Breast epithelium (tissue), 4 donors: ENCODE measurements at regions not wholly inside any gene's neighbourhood (a gene's known extent, or its start where the extent isn't known, plus 50 kb on each side); places are given as distances from the start of the nearest gene placed in this dataset.
A peak's percentile ranks its signal among the peaks of the same experiment; 100 is the strongest.

Experiments used
- DNase-seq, 2 donors: peaks; one replicate each; pipeline ENCODE4 v3.0.0-alpha.2; 2019; ENCODE audit warnings: low spot score in 2 of 2
- H3K27ac ChIP-seq, 2 donors: fragments of 200-600 bp; sonication (generic) in 1 of 2; one replicate each; pipeline ENCODE4 v1.5.1; 2016 to 2019; ENCODE audit warnings: mild to moderate bottlenecking in 1 of 2
- H3K27me3 ChIP-seq, 2 donors: fragments of 200-600 bp; sonication (generic) in 1 of 2; one replicate each; pipeline versions ENCODE4 v1.5.1 to v1.6.0; 2017 to 2019; ENCODE audit warnings: control low read depth in 1 of 2, mild to moderate bottlenecking in 1 of 2
- H3K36me3 ChIP-seq: fragments of 200-600 bp; one replicate; pipeline ENCODE4 v1.5.1; 2019
- H3K4me1 ChIP-seq, 2 donors: fragments of 200-600 bp; sonication (generic); one replicate each; pipeline ENCODE4 v1.5.1; 2016 to 2019; ENCODE audit warnings: control low read depth in 1 of 2
- H3K4me3 ChIP-seq, 3 donors: fragments of 200-600 bp; sonication (generic); 1 replicate in 2 of 3; 2 replicates in 1 of 3; pipeline ENCODE4 v1.5.1; 2016 to 2019; ENCODE audit warnings: mild to moderate bottlenecking in 3 of 3, moderate library complexity in 2 of 3
- H3K9me3 ChIP-seq, 2 donors: fragments of 200-600 bp; sonication (generic) in 1 of 2; one replicate each; pipeline ENCODE4 v1.5.1; 2016 to 2019; ENCODE audit warnings: control low read depth in 1 of 2
- POLR2A ChIP-seq: fragments of 450-650 bp; IDR thresholded peaks from one replicate; pipeline ENCODE4 v1.6.1; 2016; ENCODE audit warnings: antibody characterized with exemption, mild to moderate bottlenecking, moderate library complexity
- POLR2AphosphoS5 ChIP-seq, 3 donors: sonication (generic); formaldehyde crosslinking; IDR thresholded peaks; one replicate each; pipeline ENCODE4 v1.6.1; 2017; ENCODE audit warnings: antibody characterized with exemption in 3 of 3
- intact Hi-C: fragments of 100-400 bp; cut with DNase I; formaldehyde crosslinking; loops from one replicate; pipeline ENCODE4 v1.15.1; 2023; ENCODE audit warnings: low total_unique reads
- TF ChIP-seq, protein P1 (sequence below), 3 donors: fragments of 450-650 bp; IDR thresholded peaks; one replicate each; pipeline ENCODE4 v1.5.1; 2016 to 2017; ENCODE audit warnings: antibody characterized with exemption in 3 of 3, mild to moderate bottlenecking in 3 of 3, moderate library complexity in 3 of 3

DNA sequence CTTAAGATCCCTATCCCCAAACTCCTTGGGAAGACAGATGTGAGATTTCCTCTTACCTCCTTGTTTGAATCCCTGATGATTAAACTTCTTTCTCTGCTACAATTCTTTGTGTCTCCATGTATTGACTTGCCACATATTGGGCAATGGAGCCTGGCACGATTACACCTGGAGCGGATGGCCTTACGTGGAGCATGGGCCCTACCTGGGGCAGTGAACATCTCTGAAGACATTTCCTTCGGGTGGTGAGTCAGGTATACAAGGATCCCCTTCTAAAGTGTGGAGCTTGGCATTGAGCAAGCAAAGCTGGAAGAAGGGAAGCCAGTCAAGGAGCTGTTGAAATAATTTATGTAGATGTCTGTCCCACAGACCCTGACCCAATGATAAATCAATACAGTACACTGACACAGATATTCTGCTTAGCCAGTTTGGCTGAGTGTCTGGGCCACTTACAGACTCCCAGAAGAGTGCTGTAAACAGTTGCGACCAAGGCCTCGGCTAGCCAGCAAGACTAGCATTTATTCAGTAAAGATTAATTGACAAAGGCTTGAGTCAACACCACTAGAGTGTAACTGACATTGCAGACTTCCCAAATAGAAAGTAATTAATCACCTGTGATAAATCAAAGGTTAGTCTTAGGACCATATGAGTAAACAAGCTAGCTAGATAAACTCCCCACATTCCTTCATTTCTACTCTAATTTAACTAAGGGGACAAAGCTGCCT, 83.1 kb upstream of the KCNK1 start:
- TF ChIP-seq, protein P1, sequence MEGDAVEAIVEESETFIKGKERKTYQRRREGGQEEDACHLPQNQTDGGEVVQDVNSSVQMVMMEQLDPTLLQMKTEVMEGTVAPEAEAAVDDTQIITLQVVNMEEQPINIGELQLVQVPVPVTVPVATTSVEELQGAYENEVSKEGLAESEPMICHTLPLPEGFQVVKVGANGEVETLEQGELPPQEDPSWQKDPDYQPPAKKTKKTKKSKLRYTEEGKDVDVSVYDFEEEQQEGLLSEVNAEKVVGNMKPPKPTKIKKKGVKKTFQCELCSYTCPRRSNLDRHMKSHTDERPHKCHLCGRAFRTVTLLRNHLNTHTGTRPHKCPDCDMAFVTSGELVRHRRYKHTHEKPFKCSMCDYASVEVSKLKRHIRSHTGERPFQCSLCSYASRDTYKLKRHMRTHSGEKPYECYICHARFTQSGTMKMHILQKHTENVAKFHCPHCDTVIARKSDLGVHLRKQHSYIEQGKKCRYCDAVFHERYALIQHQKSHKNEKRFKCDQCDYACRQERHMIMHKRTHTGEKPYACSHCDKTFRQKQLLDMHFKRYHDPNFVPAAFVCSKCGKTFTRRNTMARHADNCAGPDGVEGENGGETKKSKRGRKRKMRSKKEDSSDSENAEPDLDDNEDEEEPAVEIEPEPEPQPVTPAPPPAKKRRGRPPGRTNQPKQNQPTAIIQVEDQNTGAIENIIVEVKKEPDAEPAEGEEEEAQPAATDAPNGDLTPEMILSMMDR (IDR thresholded peaks at IDR 0.05), result no peak
- TF ChIP-seq POLR2AphosphoS5 (IDR thresholded peaks at IDR 0.05) (no peak), POLR2A (no peak)
- no peaks in the 10 kb centered on the region for H3K36me3 ChIP-seq

DNA sequence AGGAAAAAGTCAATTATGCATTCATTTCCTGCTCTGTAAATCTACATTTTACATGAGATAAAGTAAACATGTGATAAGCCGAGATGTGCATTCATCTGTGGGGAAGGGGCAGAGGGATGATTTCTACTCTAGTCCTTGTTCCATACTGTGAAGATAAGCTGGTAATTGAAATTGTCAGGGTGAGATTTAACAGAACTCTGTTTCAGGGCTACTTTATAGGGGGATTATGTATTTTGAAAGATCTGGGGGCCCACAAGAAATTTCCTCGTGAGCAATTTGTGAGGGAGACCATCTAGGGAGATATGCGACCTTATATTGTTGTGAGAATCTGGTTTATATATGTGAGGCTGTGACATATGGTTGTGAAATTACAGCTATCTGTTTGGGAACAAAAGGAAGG, 73.1 kb upstream of the KCNK1 start:
- Histone ChIP-seq H3K4me3 (no peak overlapping the region), H3K27me3 (no peaks in the 10 kb centered on the region), H3K27ac (no peak overlapping the region), H3K36me3 (no peaks in the 10 kb centered on the region), H3K4me1 (no peaks in the 10 kb centered on the region), H3K9me3 (no peaks in the 10 kb centered on the region)
- TF ChIP-seq POLR2AphosphoS5 (IDR thresholded peaks at IDR 0.05), result no peak
- no peak for TF ChIP-seq POLR2A
- TF ChIP-seq, protein P1 (IDR thresholded peaks at IDR 0.05), result no peak
- DNase-seq, result no peak
- intact Hi-C loops, result no loop called here

More for the DNA sequence above, 83.1 kb upstream of the KCNK1 start:
- Histone ChIP-seq H3K9me3 (peaks cover 0 to 11% of the 10 kb centered on the region in 2 donors), H3K27me3 (no peaks in the 10 kb centered on the region), H3K27ac (no peak overlapping the region), H3K4me3 (no peak overlapping the region), H3K4me1 (no peaks in the 10 kb centered on the region)
- no peak for DNase-seq
- intact Hi-C loops, result loop anchor here (5.0 kb wide), 1 partner anchor 211 kb away; no protein-coding TSS in a partner anchor

DNA sequence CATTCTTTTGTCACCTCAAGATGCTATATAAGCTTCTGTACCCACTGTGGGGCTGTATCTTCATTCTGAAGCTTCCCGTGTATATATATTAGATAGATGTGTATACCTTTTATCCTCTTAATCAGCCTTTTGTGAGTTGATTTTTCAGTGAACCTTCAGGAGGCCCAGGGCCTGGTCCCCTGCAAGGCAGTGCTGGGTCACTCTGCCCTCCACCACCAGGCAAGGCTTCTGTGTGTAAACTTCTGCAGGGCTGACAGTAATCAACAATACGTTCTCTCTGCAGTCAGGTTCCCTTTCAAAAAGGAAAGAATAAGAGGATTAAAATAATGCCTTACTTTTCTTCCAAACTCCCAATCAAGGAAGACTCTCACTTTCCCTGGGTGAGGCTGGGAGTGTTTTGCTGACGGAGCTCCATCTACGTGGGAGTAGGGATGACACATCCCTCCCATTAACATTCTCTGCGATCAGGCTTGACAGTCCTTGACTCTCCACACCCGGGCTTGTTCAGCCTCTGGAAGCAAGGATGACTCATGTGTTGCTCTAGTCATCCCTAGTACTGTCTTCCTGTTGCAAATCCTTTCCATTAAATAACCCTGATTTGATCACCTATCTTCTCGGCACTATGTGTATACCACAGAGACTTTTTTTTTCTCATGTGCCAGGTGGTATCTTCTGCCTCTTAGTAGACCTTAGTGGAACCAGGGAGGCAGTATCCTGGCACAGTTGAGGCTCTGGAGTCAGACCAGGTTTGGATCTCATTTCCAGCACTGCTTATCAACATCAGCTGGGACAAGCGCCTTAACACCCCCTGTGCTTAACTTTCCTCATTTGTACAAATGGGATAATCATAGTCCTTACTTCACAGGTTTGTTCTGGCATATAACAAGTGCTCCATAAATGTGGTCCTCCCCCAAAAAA, 70.3 kb upstream of the KCNK1 start:
- H3K4me3 ChIP-seq, result peak overlapping the region in 1 of 3 donors; percentile 17
- intact Hi-C loops, result no loop called here

DNA sequence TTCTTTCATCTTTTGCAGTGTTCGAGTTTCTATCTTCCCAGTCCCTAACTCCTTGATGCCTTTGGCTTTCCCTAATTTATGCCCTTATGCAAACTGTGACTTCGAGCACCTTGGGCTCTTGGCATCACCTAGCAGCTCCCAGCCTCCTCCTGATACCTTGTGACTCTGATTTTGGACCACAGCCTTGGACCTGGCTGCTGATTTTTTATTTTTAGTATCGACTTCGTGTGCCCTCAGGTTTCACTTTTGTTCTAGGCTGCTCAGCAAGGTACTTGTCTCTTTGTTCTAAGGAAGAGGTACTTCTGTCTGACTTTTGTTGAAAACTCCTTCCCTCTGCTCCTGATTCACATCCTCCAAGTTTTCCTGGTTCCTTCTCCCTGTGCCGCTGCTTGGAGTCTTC, 69.6 kb upstream of the KCNK1 start:
- Histone ChIP-seq H3K27me3 (no peaks in the 10 kb centered on the region), H3K4me1 (no peaks in the 10 kb centered on the region), H3K27ac (peak overlapping the region in 1 of 2 donors; percentile 16), H3K36me3 (no peaks in the 10 kb centered on the region), H3K4me3 (peak overlapping the region in 1 of 3 donors; percentile 17), H3K9me3 (no peaks in the 10 kb centered on the region)
- intact Hi-C loops, result no loop called here
- no peak for TF ChIP-seq POLR2A
- no peak for TF ChIP-seq POLR2AphosphoS5 (IDR thresholded peaks at IDR 0.05)
- TF ChIP-seq, protein P1 (IDR thresholded peaks at IDR 0.05), result no peak
- no peak for DNase-seq

More for the DNA sequence above, 70.3 kb upstream of the KCNK1 start:
- no peaks in the 10 kb centered on the region for H3K9me3 ChIP-seq
- H3K36me3 ChIP-seq, result no peaks in the 10 kb centered on the region
- no peaks in the 10 kb centered on the region for H3K27me3 ChIP-seq
- DNase-seq, result no peak
- H3K27ac ChIP-seq, result no peak overlapping the region
- TF ChIP-seq, protein P1 (IDR thresholded peaks at IDR 0.05), result no peak
- no peak for TF ChIP-seq POLR2AphosphoS5 (IDR thresholded peaks at IDR 0.05)
- no peak for TF ChIP-seq POLR2A
- no peaks in the 10 kb centered on the region for H3K4me1 ChIP-seq

DNA sequence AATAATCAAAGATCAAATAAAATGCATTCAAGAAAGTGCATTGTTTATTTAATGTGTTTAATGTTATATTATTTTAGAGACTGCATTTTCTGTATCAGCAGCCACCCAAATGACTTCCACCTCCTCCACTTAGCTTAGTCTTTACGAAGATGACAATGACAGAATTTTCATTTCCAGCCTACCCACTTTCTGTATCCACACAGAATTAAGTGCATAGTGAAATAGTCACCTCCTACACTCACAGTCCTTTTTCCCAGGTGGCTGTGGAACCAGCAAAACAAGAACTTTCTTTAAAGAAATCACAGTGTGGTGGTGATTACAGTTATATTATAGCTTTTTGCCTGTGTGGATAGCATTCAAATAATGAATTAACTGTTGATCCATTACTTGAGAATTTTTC, 66.2 kb upstream of the KCNK1 start:
- TF ChIP-seq POLR2AphosphoS5 (IDR thresholded peaks at IDR 0.05), result no peak
- no peak for TF ChIP-seq POLR2A
- TF ChIP-seq, protein P1 (IDR thresholded peaks at IDR 0.05), result no peak
- no peaks in the 10 kb centered on the region for H3K4me1 ChIP-seq
- no peak overlapping the region for H3K27ac ChIP-seq
- no peak for DNase-seq
- no peaks in the 10 kb centered on the region for H3K27me3 ChIP-seq
- H3K36me3 ChIP-seq, result no peaks in the 10 kb centered on the region
- H3K4me3 ChIP-seq, result no peak overlapping the region
- no peaks in the 10 kb centered on the region for H3K9me3 ChIP-seq
- intact Hi-C loops, result no loop called here
